GM23338 (cell line): ENCODE measurements at regions not wholly inside any gene's neighbourhood (a gene's known extent, or its start where the extent isn't known, plus 50 kb on each side); places are given as distances from the start of the nearest gene placed in this dataset.

Source experiments
- ATAC-seq: fragments of 200-7000 bp; cut with Tn5 transposase; 3 replicates; pipeline ENCODE4 v1.9.1; 2020
- DNase-seq: peaks from one replicate; pipeline ENCODE4 v3.0.0-alpha.2; 2015; ENCODE audit warnings: low spot score
- H2AFZ ChIP-seq: fragments of 200-600 bp; sonication (generic); 2 replicates; pipeline ENCODE4 v1.8.0; 2016; ENCODE audit warnings: antibody characterized with exemption, mild to moderate bottlenecking, moderate library complexity
- H3F3A ChIP-seq: fragments of 200-600 bp; sonication (generic); replicated peaks from 2 replicates; pipeline ENCODE4 v1.8.0; 2017; ENCODE audit warnings: antibody characterized with exemption, mixed run types, low read depth
- H3K27ac ChIP-seq: fragments of 200-600 bp; sonication (generic); 2 replicates; pipeline ENCODE4 v1.6.1; 2016; ENCODE audit warnings: low read depth
- H3K27me3 ChIP-seq: fragments of 200-600 bp; sonication (generic); 2 replicates; pipeline ENCODE4 v1.8.0; 2016; ENCODE audit warnings: mild to moderate bottlenecking, mixed run types, moderate library complexity; ENCODE audit not compliant: insufficient read depth
- H3K36me3 ChIP-seq: fragments of 200-600 bp; sonication (generic); 2 replicates; pipeline ENCODE4 v1.8.0; 2016; ENCODE audit warnings: mild to moderate bottlenecking; ENCODE audit not compliant: insufficient read depth
- H3K4me1 ChIP-seq: fragments of 200-600 bp; sonication (generic); 2 replicates; pipeline ENCODE4 v1.8.0; 2016; ENCODE audit warnings: mild to moderate bottlenecking, moderate library complexity; ENCODE audit not compliant: insufficient read depth
- H3K4me2 ChIP-seq: fragments of 200-600 bp; sonication (generic); 2 replicates; pipeline ENCODE4 v1.7.1; 2017; ENCODE audit warnings: mixed run types
- H3K4me3 ChIP-seq: fragments of 200-600 bp; sonication (generic); 2 replicates; pipeline ENCODE4 v1.6.1; 2016; ENCODE audit warnings: mixed run types
- H3K79me2 ChIP-seq: fragments of 200-600 bp; sonication (generic); replicated peaks from 2 replicates; pipeline ENCODE4 v1.8.0; 2017; ENCODE audit warnings: mild to moderate bottlenecking; ENCODE audit not compliant: insufficient read depth
- H3K9me2 ChIP-seq: fragments of 200-600 bp; sonication (generic); 2 replicates; pipeline ENCODE4 v1.8.0; 2017; ENCODE audit not compliant: insufficient read depth
- H4K20me1 ChIP-seq: fragments of 200-600 bp; sonication (generic); replicated peaks from 2 replicates; pipeline ENCODE4 v1.8.0; 2017; ENCODE audit warnings: mild to moderate bottlenecking; ENCODE audit not compliant: insufficient read depth
- H3K27ac Mint-ChIP-seq: 2 replicates; pipeline ENCODE4 v1.8.0; 2020; ENCODE audit warnings: inconsistent platforms, mild to moderate bottlenecking, moderate library complexity, mixed read lengths
- H3K27me3 Mint-ChIP-seq: 3 replicates; pipeline ENCODE4 v1.8.0; 2022; ENCODE audit warnings: low read depth, mild to moderate bottlenecking, moderate library complexity, mixed read lengths, inconsistent platforms; ENCODE audit not compliant: insufficient read depth, poor library complexity
- H3K36me3 Mint-ChIP-seq: 3 replicates; pipeline ENCODE4 v1.8.0; 2021; ENCODE audit warnings: low read depth, mild to moderate bottlenecking, inconsistent platforms, moderate library complexity, mixed read lengths
- H3K4me1 Mint-ChIP-seq: 3 replicates; pipeline ENCODE4 v1.8.0; 2020; ENCODE audit warnings: mild to moderate bottlenecking, inconsistent platforms, mixed read lengths
- H3K4me3 Mint-ChIP-seq: 3 replicates; pipeline ENCODE4 v1.8.0; 2021; ENCODE audit warnings: moderate library complexity, mild to moderate bottlenecking, inconsistent platforms, mixed read lengths
- H3K9me3 Mint-ChIP-seq: 3 replicates; pipeline ENCODE4 v1.8.0; 2020; ENCODE audit warnings: moderate library complexity, mild to moderate bottlenecking, inconsistent platforms, mixed read lengths
- CREB1 ChIP-seq: fragments of 250-450 bp; sonication (Bioruptor Pico); IDR thresholded peaks from 2 replicates; pipeline ENCODE4 v1.5.0; 2020; ENCODE audit warnings: low read depth, mild to moderate bottlenecking, moderate library complexity
- EZH2 ChIP-seq: fragments of 200-600 bp; sonication (generic); IDR thresholded peaks from one replicate; pipeline ENCODE4 v1.8.0; 2017; ENCODE audit warnings: antibody characterized with exemption, mild to moderate bottlenecking, low read depth; ENCODE audit not compliant: unreplicated experiment
- EZH2phosphoT487 ChIP-seq: fragments of 200-600 bp; sonication (generic); IDR thresholded peaks from one replicate; pipeline ENCODE4 v1.8.1; 2018; ENCODE audit warnings: antibody characterized with exemption; ENCODE audit not compliant: unreplicated experiment
- JUNB ChIP-seq: IDR thresholded peaks from one replicate; pipeline ENCODE4 v1.6.1; 2016; ENCODE audit warnings: antibody characterized with exemption; ENCODE audit not compliant: unreplicated experiment
- NANOG ChIP-seq: IDR thresholded peaks from 2 replicates; pipeline ENCODE4 v1.6.1; 2016; ENCODE audit warnings: antibody characterized with exemption, borderline replicate concordance
- POLR2AphosphoS5 ChIP-seq: IDR thresholded peaks from 2 replicates; pipeline ENCODE4 v1.6.1; 2016; ENCODE audit warnings: antibody characterized with exemption, low read depth
- STAT1 ChIP-seq: IDR thresholded peaks from one replicate; pipeline ENCODE4 v1.6.1; 2016; ENCODE audit warnings: antibody characterized with exemption; ENCODE audit not compliant: unreplicated experiment
- ZNF114 ChIP-seq: fragments of 250-450 bp; sonication (Bioruptor Pico); IDR thresholded peaks from 2 replicates; pipeline ENCODE4 v1.5.0; 2020; ENCODE audit warnings: mild to moderate bottlenecking, moderate library complexity
- ZNF331 ChIP-seq: fragments of 250-450 bp; sonication (Bioruptor Pico); IDR thresholded peaks from 2 replicates; pipeline ENCODE4 v1.5.0; 2020; ENCODE audit warnings: low read depth, mild to moderate bottlenecking, moderate library complexity
- TF ChIP-seq, protein P1 (sequence below): fragments of 250-450 bp; sonication (Bioruptor Pico); IDR thresholded peaks from 2 replicates; pipeline ENCODE4 v1.5.0; 2020; ENCODE audit warnings: mild to moderate bottlenecking, moderate library complexity
- TF ChIP-seq, protein P2 (sequence below): IDR thresholded peaks from one replicate; pipeline ENCODE4 v1.6.1; 2018; ENCODE audit warnings: antibody characterized with exemption; ENCODE audit not compliant: unreplicated experiment
- TF ChIP-seq, protein P3 (sequence below): IDR thresholded peaks from 2 replicates; pipeline ENCODE4 v1.6.1; 2016; ENCODE audit warnings: antibody characterized with exemption
- TF ChIP-seq, protein P4 (sequence below), 2 experiments: fragments of 200-600 bp in 1 of 2; sonication (generic) in 1 of 2; conservative IDR thresholded peaks; 2 replicates each; pipeline versions ENCODE4 v1.5.1 to v1.6.1; 2016 to 2017; ENCODE audit warnings: antibody characterized with exemption in 2 of 2, low read depth in 2 of 2, mild to moderate bottlenecking in 2 of 2, moderate library complexity in 1 of 2

DNA sequence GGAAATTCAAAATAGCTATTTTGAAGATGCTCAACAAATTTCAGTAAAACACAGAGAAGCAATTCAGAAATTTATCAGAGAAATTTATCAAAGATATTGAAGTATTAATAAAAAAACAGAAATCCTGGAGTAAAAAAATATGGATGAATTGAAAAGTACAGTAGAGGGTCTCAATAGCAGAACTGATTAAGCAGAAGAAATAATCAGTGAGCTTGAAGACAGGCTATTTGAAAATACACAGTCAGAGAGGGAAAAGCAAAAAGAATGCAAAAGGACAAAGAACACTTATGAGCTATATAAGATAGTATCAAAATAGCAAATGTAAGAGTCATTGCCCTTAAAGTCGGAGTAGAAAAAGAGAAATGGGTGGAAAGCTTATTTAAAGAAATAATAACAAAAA, 107.9 kb upstream of the PPP2R2B start:
- H3K36me3 Mint-ChIP-seq, result no peaks in the 10 kb centered on the region
- H3K4me3 Mint-ChIP-seq, result no peak overlapping the region
- no peak overlapping the region for H3K4me3 ChIP-seq
- H3K27me3 ChIP-seq, result no peaks in the 10 kb centered on the region
- H3F3A ChIP-seq, result no peaks in the 10 kb centered on the region
- no peaks in the 10 kb centered on the region for H4K20me1 ChIP-seq
- H3K79me2 ChIP-seq, result no peaks in the 10 kb centered on the region
- H2AFZ ChIP-seq, result no peak overlapping the region
- H3K4me1 Mint-ChIP-seq, result no peaks in the 10 kb centered on the region
- H3K4me1 ChIP-seq, result no peaks in the 10 kb centered on the region
- no peaks in the 10 kb centered on the region for H3K27me3 Mint-ChIP-seq
- no peak overlapping the region for H3K4me2 ChIP-seq
- H3K27ac Mint-ChIP-seq, result no peak overlapping the region
- DNase-seq, result no peak
- no peaks in the 10 kb centered on the region; the same call in 1 of the 2 replicates for H3K9me2 ChIP-seq
- no peak overlapping the region for H3K27ac ChIP-seq
- no peak for ATAC-seq
- TF ChIP-seq ZNF114 (CRISPR knock-in tag), result no peak
- TF ChIP-seq, protein P1, sequence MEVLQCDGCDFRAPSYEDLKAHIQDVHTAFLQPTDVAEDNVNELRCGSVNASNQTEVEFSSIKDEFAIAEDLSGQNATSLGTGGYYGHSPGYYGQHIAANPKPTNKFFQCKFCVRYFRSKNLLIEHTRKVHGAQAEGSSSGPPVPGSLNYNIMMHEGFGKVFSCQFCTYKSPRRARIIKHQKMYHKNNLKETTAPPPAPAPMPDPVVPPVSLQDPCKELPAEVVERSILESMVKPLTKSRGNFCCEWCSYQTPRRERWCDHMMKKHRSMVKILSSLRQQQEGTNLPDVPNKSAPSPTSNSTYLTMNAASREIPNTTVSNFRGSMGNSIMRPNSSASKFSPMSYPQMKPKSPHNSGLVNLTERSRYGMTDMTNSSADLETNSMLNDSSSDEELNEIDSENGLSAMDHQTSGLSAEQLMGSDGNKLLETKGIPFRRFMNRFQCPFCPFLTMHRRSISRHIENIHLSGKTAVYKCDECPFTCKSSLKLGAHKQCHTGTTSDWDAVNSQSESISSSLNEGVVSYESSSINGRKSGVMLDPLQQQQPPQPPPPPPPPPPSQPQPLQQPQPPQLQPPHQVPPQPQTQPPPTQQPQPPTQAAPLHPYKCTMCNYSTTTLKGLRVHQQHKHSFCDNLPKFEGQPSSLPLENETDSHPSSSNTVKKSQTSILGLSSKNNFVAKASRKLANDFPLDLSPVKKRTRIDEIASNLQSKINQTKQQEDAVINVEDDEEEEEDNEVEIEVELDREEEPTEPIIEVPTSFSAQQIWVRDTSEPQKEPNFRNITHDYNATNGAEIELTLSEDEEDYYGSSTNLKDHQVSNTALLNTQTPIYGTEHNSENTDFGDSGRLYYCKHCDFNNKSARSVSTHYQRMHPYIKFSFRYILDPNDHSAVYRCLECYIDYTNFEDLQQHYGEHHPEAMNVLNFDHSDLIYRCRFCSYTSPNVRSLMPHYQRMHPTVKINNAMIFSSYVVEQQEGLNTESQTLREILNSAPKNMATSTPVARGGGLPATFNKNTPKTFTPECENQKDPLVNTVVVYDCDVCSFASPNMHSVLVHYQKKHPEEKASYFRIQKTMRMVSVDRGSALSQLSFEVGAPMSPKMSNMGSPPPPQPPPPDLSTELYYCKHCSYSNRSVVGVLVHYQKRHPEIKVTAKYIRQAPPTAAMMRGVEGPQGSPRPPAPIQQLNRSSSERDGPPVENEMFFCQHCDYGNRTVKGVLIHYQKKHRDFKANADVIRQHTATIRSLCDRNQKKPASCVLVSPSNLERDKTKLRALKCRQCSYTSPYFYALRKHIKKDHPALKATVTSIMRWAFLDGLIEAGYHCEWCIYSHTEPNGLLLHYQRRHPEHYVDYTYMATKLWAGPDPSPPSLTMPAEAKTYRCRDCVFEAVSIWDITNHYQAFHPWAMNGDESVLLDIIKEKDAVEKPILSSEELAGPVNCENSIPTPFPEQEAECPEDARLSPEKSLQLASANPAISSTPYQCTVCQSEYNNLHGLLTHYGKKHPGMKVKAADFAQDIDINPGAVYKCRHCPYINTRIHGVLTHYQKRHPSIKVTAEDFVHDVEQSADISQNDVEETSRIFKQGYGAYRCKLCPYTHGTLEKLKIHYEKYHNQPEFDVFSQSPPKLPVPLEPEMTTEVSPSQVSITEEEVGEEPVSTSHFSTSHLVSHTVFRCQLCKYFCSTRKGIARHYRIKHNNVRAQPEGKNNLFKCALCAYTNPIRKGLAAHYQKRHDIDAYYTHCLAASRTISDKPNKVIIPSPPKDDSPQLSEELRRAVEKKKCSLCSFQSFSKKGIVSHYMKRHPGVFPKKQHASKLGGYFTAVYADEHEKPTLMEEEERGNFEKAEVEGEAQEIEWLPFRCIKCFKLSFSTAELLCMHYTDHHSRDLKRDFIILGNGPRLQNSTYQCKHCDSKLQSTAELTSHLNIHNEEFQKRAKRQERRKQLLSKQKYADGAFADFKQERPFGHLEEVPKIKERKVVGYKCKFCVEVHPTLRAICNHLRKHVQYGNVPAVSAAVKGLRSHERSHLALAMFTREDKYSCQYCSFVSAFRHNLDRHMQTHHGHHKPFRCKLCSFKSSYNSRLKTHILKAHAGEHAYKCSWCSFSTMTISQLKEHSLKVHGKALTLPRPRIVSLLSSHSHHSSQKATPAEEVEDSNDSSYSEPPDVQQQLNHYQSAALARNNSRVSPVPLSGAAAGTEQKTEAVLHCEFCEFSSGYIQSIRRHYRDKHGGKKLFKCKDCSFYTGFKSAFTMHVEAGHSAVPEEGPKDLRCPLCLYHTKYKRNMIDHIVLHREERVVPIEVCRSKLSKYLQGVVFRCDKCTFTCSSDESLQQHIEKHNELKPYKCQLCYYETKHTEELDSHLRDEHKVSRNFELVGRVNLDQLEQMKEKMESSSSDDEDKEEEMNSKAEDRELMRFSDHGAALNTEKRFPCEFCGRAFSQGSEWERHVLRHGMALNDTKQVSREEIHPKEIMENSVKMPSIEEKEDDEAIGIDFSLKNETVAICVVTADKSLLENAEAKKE (CRISPR knock-in tag), result no peak
- TF ChIP-seq POLR2AphosphoS5, result no peak
- TF ChIP-seq NANOG, result no peak
- TF ChIP-seq STAT1, result no peak
- TF ChIP-seq EZH2phosphoT487, result no peak
- TF ChIP-seq CREB1 (CRISPR knock-in tag), result no peak
- TF ChIP-seq, protein P2, sequence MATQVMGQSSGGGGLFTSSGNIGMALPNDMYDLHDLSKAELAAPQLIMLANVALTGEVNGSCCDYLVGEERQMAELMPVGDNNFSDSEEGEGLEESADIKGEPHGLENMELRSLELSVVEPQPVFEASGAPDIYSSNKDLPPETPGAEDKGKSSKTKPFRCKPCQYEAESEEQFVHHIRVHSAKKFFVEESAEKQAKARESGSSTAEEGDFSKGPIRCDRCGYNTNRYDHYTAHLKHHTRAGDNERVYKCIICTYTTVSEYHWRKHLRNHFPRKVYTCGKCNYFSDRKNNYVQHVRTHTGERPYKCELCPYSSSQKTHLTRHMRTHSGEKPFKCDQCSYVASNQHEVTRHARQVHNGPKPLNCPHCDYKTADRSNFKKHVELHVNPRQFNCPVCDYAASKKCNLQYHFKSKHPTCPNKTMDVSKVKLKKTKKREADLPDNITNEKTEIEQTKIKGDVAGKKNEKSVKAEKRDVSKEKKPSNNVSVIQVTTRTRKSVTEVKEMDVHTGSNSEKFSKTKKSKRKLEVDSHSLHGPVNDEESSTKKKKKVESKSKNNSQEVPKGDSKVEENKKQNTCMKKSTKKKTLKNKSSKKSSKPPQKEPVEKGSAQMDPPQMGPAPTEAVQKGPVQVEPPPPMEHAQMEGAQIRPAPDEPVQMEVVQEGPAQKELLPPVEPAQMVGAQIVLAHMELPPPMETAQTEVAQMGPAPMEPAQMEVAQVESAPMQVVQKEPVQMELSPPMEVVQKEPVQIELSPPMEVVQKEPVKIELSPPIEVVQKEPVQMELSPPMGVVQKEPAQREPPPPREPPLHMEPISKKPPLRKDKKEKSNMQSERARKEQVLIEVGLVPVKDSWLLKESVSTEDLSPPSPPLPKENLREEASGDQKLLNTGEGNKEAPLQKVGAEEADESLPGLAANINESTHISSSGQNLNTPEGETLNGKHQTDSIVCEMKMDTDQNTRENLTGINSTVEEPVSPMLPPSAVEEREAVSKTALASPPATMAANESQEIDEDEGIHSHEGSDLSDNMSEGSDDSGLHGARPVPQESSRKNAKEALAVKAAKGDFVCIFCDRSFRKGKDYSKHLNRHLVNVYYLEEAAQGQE, result no peak
- TF ChIP-seq, protein P3, sequence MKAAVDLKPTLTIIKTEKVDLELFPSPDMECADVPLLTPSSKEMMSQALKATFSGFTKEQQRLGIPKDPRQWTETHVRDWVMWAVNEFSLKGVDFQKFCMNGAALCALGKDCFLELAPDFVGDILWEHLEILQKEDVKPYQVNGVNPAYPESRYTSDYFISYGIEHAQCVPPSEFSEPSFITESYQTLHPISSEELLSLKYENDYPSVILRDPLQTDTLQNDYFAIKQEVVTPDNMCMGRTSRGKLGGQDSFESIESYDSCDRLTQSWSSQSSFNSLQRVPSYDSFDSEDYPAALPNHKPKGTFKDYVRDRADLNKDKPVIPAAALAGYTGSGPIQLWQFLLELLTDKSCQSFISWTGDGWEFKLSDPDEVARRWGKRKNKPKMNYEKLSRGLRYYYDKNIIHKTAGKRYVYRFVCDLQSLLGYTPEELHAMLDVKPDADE, result no peak
- no peak for TF ChIP-seq ZNF331
- TF ChIP-seq EZH2, result no peak
- TF ChIP-seq, protein P4, sequence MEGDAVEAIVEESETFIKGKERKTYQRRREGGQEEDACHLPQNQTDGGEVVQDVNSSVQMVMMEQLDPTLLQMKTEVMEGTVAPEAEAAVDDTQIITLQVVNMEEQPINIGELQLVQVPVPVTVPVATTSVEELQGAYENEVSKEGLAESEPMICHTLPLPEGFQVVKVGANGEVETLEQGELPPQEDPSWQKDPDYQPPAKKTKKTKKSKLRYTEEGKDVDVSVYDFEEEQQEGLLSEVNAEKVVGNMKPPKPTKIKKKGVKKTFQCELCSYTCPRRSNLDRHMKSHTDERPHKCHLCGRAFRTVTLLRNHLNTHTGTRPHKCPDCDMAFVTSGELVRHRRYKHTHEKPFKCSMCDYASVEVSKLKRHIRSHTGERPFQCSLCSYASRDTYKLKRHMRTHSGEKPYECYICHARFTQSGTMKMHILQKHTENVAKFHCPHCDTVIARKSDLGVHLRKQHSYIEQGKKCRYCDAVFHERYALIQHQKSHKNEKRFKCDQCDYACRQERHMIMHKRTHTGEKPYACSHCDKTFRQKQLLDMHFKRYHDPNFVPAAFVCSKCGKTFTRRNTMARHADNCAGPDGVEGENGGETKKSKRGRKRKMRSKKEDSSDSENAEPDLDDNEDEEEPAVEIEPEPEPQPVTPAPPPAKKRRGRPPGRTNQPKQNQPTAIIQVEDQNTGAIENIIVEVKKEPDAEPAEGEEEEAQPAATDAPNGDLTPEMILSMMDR (conservative IDR thresholded peaks at IDR 0.05; ENCODE audit: low read depth in 2 of 2), result no peak
- no peak for TF ChIP-seq JUNB
- no peaks in the 10 kb centered on the region for H3K36me3 ChIP-seq
- peaks cover 9% of the 10 kb centered on the region for H3K9me3 Mint-ChIP-seq
